AG04450 (cell line): ENCODE measurements at regions not wholly inside any gene's neighbourhood (a gene's known extent, or its start where the extent isn't known, plus 50 kb on each side); places are given as distances from the start of the nearest gene placed in this dataset.

Experiments
- CTCF ChIA-PET: fragments of 300-600, 350-600 bp; formaldehyde crosslinking; extraction: SDS; loops from one replicate; lab custom pipeline; 2022; ENCODE audit warnings: antibody characterized with exemption, inconsistent platforms; lab: Charles Lee
- POLR2A ChIA-PET: fragments of 350-600 bp; formaldehyde crosslinking; extraction: SDS; loops from one replicate; lab custom pipeline; 2021; ENCODE audit warnings: antibody characterized with exemption, inconsistent platforms; lab: Yijun Ruan, JAX
- DNase-seq: peaks from one replicate; pipeline ENCODE4 v3.0.0-alpha.2; 2011; ENCODE audit warnings: low read depth, low spot score
- H3K27ac ChIP-seq: one replicate; pipeline ENCODE4 v1.5.1; 2012; ENCODE audit warnings: low read depth, low read length, control low read depth
- H3K27me3 ChIP-seq: one replicate; pipeline ENCODE4 v1.6.0; 2012; ENCODE audit warnings: low read length; ENCODE audit not compliant: control insufficient read depth, insufficient read depth
- H3K4me3 ChIP-seq: 2 replicates; pipeline ENCODE4 v1.5.1; 2011; ENCODE audit warnings: mild to moderate bottlenecking, low read depth, low read length, control low read depth
- H3K9me3 ChIP-seq: 2 replicates; pipeline ENCODE4 v1.5.1; 2012; ENCODE audit warnings: low read length; ENCODE audit not compliant: control insufficient read depth, insufficient read depth
- TF ChIP-seq, protein P1 (sequence below): IDR thresholded peaks from 2 replicates; pipeline ENCODE4 v1.5.1; 2011; ENCODE audit warnings: low read depth, low read length, control low read depth, inconsistent platforms

DNA sequence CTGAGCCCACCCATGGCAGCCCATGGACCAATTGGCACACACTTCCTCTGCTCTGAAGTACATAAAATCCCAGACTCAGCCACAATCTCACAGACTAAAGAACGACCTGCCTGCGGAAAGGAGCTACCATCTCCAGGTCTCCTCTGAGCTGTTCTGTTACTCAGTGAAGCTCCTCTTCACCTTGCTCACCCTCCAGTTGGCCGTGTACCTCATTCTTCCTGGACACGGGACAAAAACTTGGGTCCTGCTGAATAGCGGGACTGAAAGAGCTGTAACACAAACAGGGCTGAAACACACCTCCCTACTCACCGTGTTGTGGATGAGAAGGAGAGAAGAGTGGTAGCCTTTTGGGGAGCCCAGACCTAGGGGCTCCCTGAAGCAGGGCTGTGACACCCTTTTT, 128.7 kb downstream of the GAS1 start:
- no peak overlapping the region for H3K4me3 ChIP-seq
- POLR2A ChIA-PET, result no interaction called here
- TF ChIP-seq, protein P1, sequence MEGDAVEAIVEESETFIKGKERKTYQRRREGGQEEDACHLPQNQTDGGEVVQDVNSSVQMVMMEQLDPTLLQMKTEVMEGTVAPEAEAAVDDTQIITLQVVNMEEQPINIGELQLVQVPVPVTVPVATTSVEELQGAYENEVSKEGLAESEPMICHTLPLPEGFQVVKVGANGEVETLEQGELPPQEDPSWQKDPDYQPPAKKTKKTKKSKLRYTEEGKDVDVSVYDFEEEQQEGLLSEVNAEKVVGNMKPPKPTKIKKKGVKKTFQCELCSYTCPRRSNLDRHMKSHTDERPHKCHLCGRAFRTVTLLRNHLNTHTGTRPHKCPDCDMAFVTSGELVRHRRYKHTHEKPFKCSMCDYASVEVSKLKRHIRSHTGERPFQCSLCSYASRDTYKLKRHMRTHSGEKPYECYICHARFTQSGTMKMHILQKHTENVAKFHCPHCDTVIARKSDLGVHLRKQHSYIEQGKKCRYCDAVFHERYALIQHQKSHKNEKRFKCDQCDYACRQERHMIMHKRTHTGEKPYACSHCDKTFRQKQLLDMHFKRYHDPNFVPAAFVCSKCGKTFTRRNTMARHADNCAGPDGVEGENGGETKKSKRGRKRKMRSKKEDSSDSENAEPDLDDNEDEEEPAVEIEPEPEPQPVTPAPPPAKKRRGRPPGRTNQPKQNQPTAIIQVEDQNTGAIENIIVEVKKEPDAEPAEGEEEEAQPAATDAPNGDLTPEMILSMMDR, result no peak
- DNase-seq, result no peak
- H3K27me3 ChIP-seq, result no peaks in the 10 kb centered on the region
- CTCF ChIA-PET, result no interaction called here
- H3K27ac ChIP-seq, result no peak overlapping the region
- H3K9me3 ChIP-seq, result peaks cover 10% of the 10 kb centered on the region

DNA sequence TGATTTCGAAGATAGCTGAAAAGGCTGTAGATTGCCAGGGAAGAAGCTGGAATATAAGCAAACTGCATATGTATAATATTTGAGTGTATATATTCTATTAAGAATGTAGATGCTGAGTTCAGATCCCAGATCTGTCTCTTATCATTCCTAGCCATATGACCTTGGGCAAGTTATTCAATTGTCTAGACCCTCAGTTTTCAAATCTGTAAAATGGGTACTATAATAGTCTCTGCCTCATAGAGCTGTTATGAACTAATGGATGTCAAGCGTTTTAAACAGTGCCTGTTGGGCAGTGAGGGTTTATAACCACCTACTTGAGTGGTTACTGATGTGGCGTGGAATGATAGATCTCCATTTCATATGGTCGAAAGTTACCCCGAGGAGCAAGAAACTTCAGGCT, 130.4 kb downstream of the GAS1 start:
- Histone ChIP-seq H3K27me3 (peaks cover 2% of the 10 kb centered on the region), H3K9me3 (peaks cover 10% of the 10 kb centered on the region), H3K27ac (no peak overlapping the region), H3K4me3 (no peak overlapping the region)
- TF ChIP-seq, protein P1, result no peak
- POLR2A ChIA-PET, result no interaction called here
- CTCF ChIA-PET, result interaction anchor here (1.3 to 1.8 kb wide), 2 partner anchors 179 to 508 kb away, joined by 3 to 4 read pairs; no protein-coding TSS in a partner anchor
- DNase-seq, result no peak

DNA sequence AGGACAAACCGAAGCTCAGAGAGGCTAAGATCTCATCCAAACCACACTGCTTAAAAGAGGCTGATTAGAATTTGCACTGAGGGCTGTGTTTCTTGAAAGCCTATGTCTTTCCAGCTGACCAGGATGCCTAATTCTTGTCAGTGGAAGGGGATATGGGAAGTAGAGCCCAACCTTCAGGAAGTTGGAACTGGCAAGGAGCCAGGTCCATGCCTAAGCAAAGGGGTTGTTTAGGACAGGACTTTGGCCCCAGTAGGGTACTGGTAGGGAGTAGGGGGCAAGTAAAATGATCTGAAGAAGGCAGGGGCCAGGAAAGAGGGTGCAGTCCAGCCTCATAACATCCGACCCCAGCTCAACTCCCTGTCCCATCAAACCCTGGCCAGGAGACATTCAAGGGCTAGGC, 130.9 kb downstream of the GAS1 start:
- TF ChIP-seq, protein P1, result no peak
- ChIA-PET POLR2A (no interaction called here), CTCF (interaction anchor here (1.3 to 1.8 kb wide), 2 partner anchors 179 to 509 kb away, joined by 3 to 4 read pairs; no protein-coding TSS in a partner anchor)
- no peak overlapping the region for H3K4me3 ChIP-seq
- H3K27ac ChIP-seq, result no peak overlapping the region
- H3K27me3 ChIP-seq, result peaks cover 2% of the 10 kb centered on the region
- peaks cover 10% of the 10 kb centered on the region for H3K9me3 ChIP-seq
- no peak for DNase-seq

GRCh38 chr9:86812616-86813015, 134.7 kb downstream of the GAS1 start:
- H3K27me3 ChIP-seq, result peaks cover 6% of the 10 kb centered on the region
- ChIA-PET POLR2A (no interaction called here), CTCF (no interaction called here)
- no peak for DNase-seq
- H3K4me3 ChIP-seq, result no peak overlapping the region
- TF ChIP-seq, protein P1, result no peak
- no peaks in the 10 kb centered on the region for H3K9me3 ChIP-seq
- H3K27ac ChIP-seq, result no peak overlapping the region

GRCh38 chr9:86809759-86810367, 137.4 kb downstream of the GAS1 start:
- Histone ChIP-seq H3K27me3 (peaks cover 10% of the 10 kb centered on the region), H3K4me3 (no peak overlapping the region), H3K9me3 (no peaks in the 10 kb centered on the region), H3K27ac (no peak overlapping the region)
- CTCF ChIA-PET, result no interaction called here
- TF ChIP-seq, protein P1, result no peak
- POLR2A ChIA-PET, result no interaction called here
- DNase-seq, result no peak
